GM19397 (cell line): ENCODE measurements at regions not wholly inside any gene's neighbourhood (a gene's known extent, or its start where the extent isn't known, plus 50 kb on each side); places are given as distances from the start of the nearest gene placed in this dataset.
"Not testable (repeated sequence)": the region's sequence is repeated elsewhere in the genome, so short reads cannot be mapped to it uniquely, and the experiment has no call there.

Experiments used
- ATAC-seq: cut with Tn5 transposase; IDR thresholded peaks from one replicate; pipeline ENCODE4 v1.9.1; 2021; ENCODE audit warnings: mild to moderate bottlenecking, moderate library complexity; ENCODE audit not compliant: unreplicated experiment

GRCh38 chr1:229161740-229162139 lies 109.2 kb upstream of the RAB4A start:
- ATAC-seq, result no peak

- ATAC-seq, result no peak
Measured at GRCh38 chr1:229162825-229163515, 107.9 kb upstream of the RAB4A start.

DNA sequence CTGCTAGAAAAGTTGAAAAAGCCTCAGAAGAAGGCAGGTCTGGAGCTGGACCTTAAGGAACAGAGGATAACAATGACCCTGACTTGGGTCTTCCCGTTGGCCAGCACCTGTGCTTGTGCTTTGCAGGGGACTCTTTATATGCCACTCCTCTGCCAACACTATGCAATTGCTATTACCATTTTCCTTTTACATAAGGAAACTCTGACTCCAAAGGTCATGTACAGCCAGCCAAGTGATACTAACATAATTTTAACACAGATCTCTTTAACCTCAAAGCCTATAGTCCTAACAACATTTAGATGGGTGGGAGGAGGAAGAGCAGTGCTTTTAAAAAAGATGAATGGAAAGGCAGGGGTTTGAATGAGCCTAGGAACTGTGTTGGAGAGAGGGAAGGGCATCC lies 106.6 kb upstream of the RAB4A start:
- no peak for ATAC-seq

GRCh38 chr1:229164836-229165735 lies 105.8 kb upstream of the RAB4A start:
- no peak for ATAC-seq

GRCh38 chr1:229167318-229167717 lies 103.6 kb upstream of the RAB4A start:
- no peak for ATAC-seq

DNA sequence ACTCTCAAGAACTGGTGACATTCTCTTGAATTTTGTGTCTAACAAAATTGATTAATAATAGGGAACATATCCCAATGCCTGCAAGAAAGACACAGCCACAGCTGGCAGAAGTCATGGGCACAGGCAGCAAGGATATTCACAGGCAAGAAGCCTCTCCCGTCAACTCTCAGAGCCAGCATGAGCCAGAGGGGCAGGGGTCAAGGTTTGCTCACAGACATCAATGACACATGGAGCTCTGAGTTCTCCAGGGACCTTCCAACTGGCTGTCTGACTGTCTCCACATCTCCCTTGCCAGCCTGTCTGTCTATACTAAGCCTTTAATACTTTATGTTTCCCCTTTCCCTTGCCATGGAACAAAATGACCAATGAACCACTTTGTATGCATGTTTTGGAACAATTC lies 101.5 kb upstream of the RAB4A start:
- ATAC-seq, result no peak

- ATAC-seq, result no peak
Measured at GRCh38 chr1:229170274-229170673, 100.6 kb upstream of the RAB4A start.

GRCh38 chr1:229170778-229171505 lies 100.0 kb upstream of the RAB4A start:
- ATAC-seq, result no peak

DNA sequence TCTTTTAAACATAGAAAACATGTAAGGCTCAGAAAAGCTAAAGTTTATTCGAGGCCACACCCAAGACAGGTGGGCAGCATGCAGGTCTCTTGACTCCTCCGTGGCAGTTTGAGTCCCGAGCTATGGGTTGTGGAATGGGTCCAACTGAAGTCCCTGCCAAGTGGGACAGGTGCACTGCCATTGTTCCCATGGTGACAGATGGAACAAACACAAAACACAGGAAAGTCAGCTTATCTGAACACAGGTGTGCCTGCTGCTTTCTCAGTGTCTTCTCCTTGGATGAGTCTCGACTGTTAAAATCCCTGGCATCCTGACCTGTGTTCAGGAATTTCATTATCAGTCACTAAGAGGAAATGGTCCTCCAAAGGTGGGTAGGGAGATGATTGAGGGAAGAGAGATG lies 99.0 kb upstream of the RAB4A start:
- no peak for ATAC-seq

GRCh38 chr1:229173491-229174476 lies 97.1 kb upstream of the RAB4A start:
- not testable (repeated sequence) for ATAC-seq

DNA sequence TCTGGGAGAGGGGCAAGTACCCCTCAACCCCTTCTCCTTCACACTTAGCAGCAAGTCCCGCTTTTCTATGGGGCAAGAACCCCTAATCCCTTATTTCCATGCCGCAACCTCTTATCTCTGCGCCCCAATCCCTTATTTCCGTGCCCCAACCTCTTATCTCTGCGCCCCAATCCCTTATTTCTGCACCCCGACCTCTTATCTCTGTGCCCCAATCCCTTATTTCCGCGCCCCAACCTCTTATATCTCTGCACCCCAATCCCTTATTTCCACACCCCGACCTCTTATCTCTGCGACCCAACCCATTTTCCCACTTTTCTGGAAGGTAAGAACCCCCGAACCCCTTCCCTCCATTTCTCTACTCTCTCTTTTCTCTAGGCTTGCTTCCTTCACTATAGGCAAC lies 95.6 kb upstream of the RAB4A start:
- ATAC-seq, result not testable (repeated sequence)

GRCh38 chr1:229176457-229176856 lies 94.5 kb upstream of the RAB4A start:
- not testable (repeated sequence) for ATAC-seq

GRCh38 chr1:229180161-229180560 lies 90.8 kb upstream of the RAB4A start:
- ATAC-seq, result no peak

GRCh38 chr1:229181419-229181818 lies 89.5 kb upstream of the RAB4A start:
- no peak for ATAC-seq

GRCh38 chr1:229183588-229183987 lies 87.3 kb upstream of the RAB4A start:
- ATAC-seq, result no peak

GRCh38 chr1:229184066-229184465 lies 86.8 kb upstream of the RAB4A start:
- ATAC-seq, result no peak

DNA sequence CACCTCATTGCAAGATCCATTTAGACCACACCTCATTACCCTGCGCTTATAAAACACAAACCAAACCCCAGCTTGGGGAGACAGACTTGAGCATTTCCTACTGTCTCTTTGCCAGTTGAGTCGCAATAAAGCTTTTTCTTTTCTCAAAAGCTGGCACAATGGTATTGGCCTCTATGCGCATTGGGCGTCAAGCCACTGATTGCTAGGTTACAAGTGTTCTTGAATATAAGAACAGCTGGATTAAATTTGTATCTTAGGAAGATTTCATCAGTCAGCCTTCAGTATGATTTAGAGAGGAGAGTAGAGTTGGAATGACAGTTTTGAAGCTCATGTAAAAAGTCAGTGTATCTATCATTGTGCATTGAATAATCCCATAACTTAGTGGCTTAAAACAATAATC lies 84.9 kb upstream of the RAB4A start:
- ATAC-seq, result no peak

- no peak for ATAC-seq
Measured at GRCh38 chr1:229186373-229187056, 84.4 kb upstream of the RAB4A start.

- ATAC-seq, result no peak
Measured at GRCh38 chr1:229190057-229190575, 80.8 kb upstream of the RAB4A start.
